GM12875 (cell line): ENCODE measurements at regions not wholly inside any gene's neighbourhood (a gene's known extent, or its start where the extent isn't known, plus 50 kb on each side); places are given as distances from the start of the nearest gene placed in this dataset.

Source experiments
- H3K4me3 ChIP-seq: one replicate; pipeline ENCODE4 v1.5.1; 2011; ENCODE audit warnings: low read depth, low read length, control low read depth
- CTCF ChIP-seq: IDR thresholded peaks from 2 replicates; pipeline ENCODE4 v1.5.1; 2011; ENCODE audit warnings: low read depth, mild to moderate bottlenecking, control low read depth, inconsistent platforms, low read length, moderate library complexity, borderline replicate concordance; ENCODE audit not compliant: insufficient read depth

- no peak for TF ChIP-seq CTCF
- H3K4me3 ChIP-seq = no peak overlapping the region
These were observed 70.2 kb upstream of the PLS3 start for GRCh38 chrX:115490814-115491213.

- no peak overlapping the region for H3K4me3 ChIP-seq
- no peak for TF ChIP-seq CTCF
These were observed 69.2 kb upstream of the PLS3 start for GRCh38 chrX:115491766-115492165.

GRCh38 chrX:115493015-115493414 lies 68.0 kb upstream of the PLS3 start:
- no peak overlapping the region for H3K4me3 ChIP-seq
- no peak for TF ChIP-seq CTCF

- no peak for TF ChIP-seq CTCF
- H3K4me3 ChIP-seq = no peak overlapping the region
These were observed 66.8 kb upstream of the PLS3 start for GRCh38 chrX:115494161-115494560.

GRCh38 chrX:115499112-115499805 lies 61.7 kb upstream of the PLS3 start:
- no peak for TF ChIP-seq CTCF
- H3K4me3 ChIP-seq = no peak overlapping the region

GRCh38 chrX:115503099-115503498 lies 57.9 kb upstream of the PLS3 start:
- no peak overlapping the region for H3K4me3 ChIP-seq
- TF ChIP-seq CTCF = no peak

GRCh38 chrX:115504167-115504566 lies 56.8 kb upstream of the PLS3 start:
- TF ChIP-seq CTCF = no peak
- H3K4me3 ChIP-seq = no peak overlapping the region
